HCT116 (cell line): ENCODE measurements at regions not wholly inside any gene's neighbourhood (a gene's known extent, or its start where the extent isn't known, plus 50 kb on each side); places are given as distances from the start of the nearest gene placed in this dataset.

ENCODE experiments used
- ATAC-seq: fragments of 200-7000 bp; cut with Tn5 transposase; 2 replicates; pipeline ENCODE4 v1.9.1; 2020; ENCODE audit warnings: mild to moderate bottlenecking, moderate library complexity
- BruUV-seq: library from RNA; stranded (reverse); fragments of 400-500 nt; replicated peaks from 2 replicates; lab custom pipeline; 2021; lab: Mats Ljungman, UMichigan
- CTCF ChIA-PET: fragments of 300-600 bp; sonication (Branson Sonifier 250); formaldehyde crosslinking; loops from one replicate; lab custom pipeline; 2021; ENCODE audit warnings: antibody characterized with exemption; lab: Charles Lee
- POLR2A ChIA-PET: fragments of 300-600, 350-600 bp; sonication (Branson Sonifier 250); formaldehyde crosslinking; loops from one replicate; lab custom pipeline; 2021; ENCODE audit warnings: antibody characterized with exemption; lab: Charles Lee
- RAD21 ChIA-PET, 2 experiments: fragments of 300-600 bp; sonication (Branson Sonifier 250); formaldehyde crosslinking; loops; one replicate each; lab custom pipeline; 2023; ENCODE audit warnings: low total read pairs in 2 of 2; ENCODE audit not compliant: uncharacterized antibody in 2 of 2, unreplicated experiment in 2 of 2, low non-redundant PET in 1 of 2; lab: Charles Lee
- DNase-seq: peaks from one replicate; pipeline ENCODE4 v3.0.0-alpha.2; 2010; ENCODE audit warnings: low read depth, low spot score
- H2AFZ ChIP-seq: fragments of 200-600 bp; shearing (Covaris generic), sonication (generic); 2 replicates; pipeline ENCODE4 v1.6.1; 2017; ENCODE audit warnings: low read depth, mixed run types, mixed read lengths, antibody characterized with exemption, low read length; ENCODE audit not compliant: poor library complexity, severe bottlenecking
- H3K27ac ChIP-seq: 2 replicates; pipeline ENCODE4 v1.5.1; 2012; ENCODE audit warnings: low read depth, low read length
- H3K27me3 ChIP-seq: fragments of 200-600 bp; sonication (generic); 2 replicates; pipeline ENCODE4 v1.6.1; 2016; ENCODE audit warnings: mixed run types, low read length, mixed read lengths; ENCODE audit not compliant: insufficient read depth
- H3K36me3 ChIP-seq, 2 experiments: fragments of 200-500 bp in 1 of 2; fragments of 200-600 bp in 1 of 2; sonication (Bioruptor generic) in 1 of 2; sonication (generic) in 1 of 2; 2 replicates each; pipeline versions ENCODE4 v1.5.1 to v1.6.1; 2014 to 2016; ENCODE audit warnings: low read length in 2 of 2, inconsistent platforms in 1 of 2, mixed read lengths in 1 of 2, mixed run types in 1 of 2; ENCODE audit not compliant: insufficient read depth in 2 of 2, control insufficient read depth in 1 of 2
- H3K4me1 ChIP-seq, 2 experiments: fragments of 200-600 bp in 1 of 2; sonication (generic) in 1 of 2; 2 replicates each; pipeline versions ENCODE4 v1.5.1 to v1.6.1; 2012 to 2017; ENCODE audit warnings: low read length in 2 of 2, inconsistent platforms in 1 of 2, mild to moderate bottlenecking in 1 of 2, mixed read lengths in 1 of 2, mixed run types in 1 of 2, moderate library complexity in 1 of 2; ENCODE audit not compliant: insufficient read depth in 2 of 2, control insufficient read depth in 1 of 2
- H3K4me2 ChIP-seq: fragments of 200-600 bp; sonication (generic); 2 replicates; pipeline ENCODE4 v1.6.1; 2017; ENCODE audit warnings: mixed run types, low read length, mixed read lengths
- H3K4me3 ChIP-seq, 2 experiments: fragments of 200-600 bp in 1 of 2; sonication (generic) in 1 of 2; replicated peaks in 1 of 2; 2 replicates each; pipeline ENCODE4 v1.5.1; 2011 to 2016; ENCODE audit warnings: low read length in 2 of 2, control low read depth in 1 of 2, low read depth in 1 of 2, mild to moderate bottlenecking in 1 of 2, mixed read lengths in 1 of 2, mixed run types in 1 of 2
- H3K79me2 ChIP-seq: fragments of 200-600 bp; sonication (generic); 2 replicates; pipeline ENCODE4 v1.6.1; 2017; ENCODE audit warnings: mild to moderate bottlenecking, mixed run types, low read length, moderate library complexity, mixed read lengths; ENCODE audit not compliant: insufficient read depth
- H3K9ac ChIP-seq: fragments of 200-600 bp; sonication (generic); 2 replicates; pipeline ENCODE4 v1.6.1; 2016; ENCODE audit warnings: low read length, mixed read lengths
- H3K9me2 ChIP-seq: fragments of 200-600 bp; sonication (generic), shearing (Covaris generic); 2 replicates; pipeline ENCODE4 v1.6.1; 2017; ENCODE audit warnings: mixed run types, mild to moderate bottlenecking, moderate library complexity; ENCODE audit not compliant: insufficient read depth
- H3K9me3 ChIP-seq, 2 experiments: fragments of 200-500 bp in 1 of 2; fragments of 200-600 bp in 1 of 2; sonication (Bioruptor generic) in 1 of 2; sonication (generic) in 1 of 2; 2 replicates each; pipeline ENCODE4 v1.6.1; 2014 to 2017; ENCODE audit warnings: low read length in 2 of 2, mixed read lengths in 2 of 2, inconsistent platforms in 1 of 2, low read depth in 1 of 2, mild to moderate bottlenecking in 1 of 2, mixed run types in 1 of 2, moderate library complexity in 1 of 2; ENCODE audit not compliant: control insufficient read depth in 1 of 2, insufficient read depth in 1 of 2
- H4K20me1 ChIP-seq: fragments of 200-600 bp; sonication (generic), shearing (Covaris generic); 2 replicates; pipeline ENCODE4 v1.6.1; 2017; ENCODE audit warnings: mixed run types, mild to moderate bottlenecking, moderate library complexity; ENCODE audit not compliant: insufficient read depth
- CBX3 ChIP-seq: IDR thresholded peaks from 2 replicates; pipeline ENCODE4 v1.6.1; 2012; ENCODE audit warnings: low read depth
- EGR1 ChIP-seq: IDR thresholded peaks from 2 replicates; pipeline ENCODE4 v1.6.1; 2012; ENCODE audit warnings: low read depth
- EZH2 ChIP-seq: fragments of 200-600 bp; sonication (generic); IDR thresholded peaks from 2 replicates; pipeline ENCODE4 v1.6.1; 2017; ENCODE audit warnings: antibody characterized with exemption, mixed run types
- POLR2A ChIP-seq: IDR thresholded peaks from 2 replicates; pipeline ENCODE4 v1.7.0; 2011; ENCODE audit warnings: borderline replicate concordance; ENCODE audit not compliant: insufficient read depth, insufficient read length; ENCODE audit errors: extremely low read depth
- SIN3A ChIP-seq: IDR thresholded peaks from 2 replicates; pipeline ENCODE4 v1.6.1; 2012; ENCODE audit warnings: low read depth
- SRF ChIP-seq: IDR thresholded peaks from 2 replicates; pipeline ENCODE4 v1.6.1; 2012; ENCODE audit warnings: low read depth
- YY1 ChIP-seq: IDR thresholded peaks from 2 replicates; pipeline ENCODE4 v1.6.1; 2011; ENCODE audit warnings: low read length, low read depth, moderate library complexity, mild to moderate bottlenecking; ENCODE audit not compliant: insufficient replicate concordance; ENCODE audit errors: extremely low read depth
- ZFX ChIP-seq: fragments of 450-650 bp; IDR thresholded peaks from 2 replicates; pipeline ENCODE4 v1.6.1; 2017
- ZNF274 ChIP-seq: fragments of 200-500 bp; sonication (Bioruptor generic); IDR thresholded peaks from 2 replicates; pipeline ENCODE4 v1.6.1; 2014; ENCODE audit warnings: mild to moderate bottlenecking, low read depth, low read length, inconsistent platforms
- intact Hi-C: fragments of 100-400 bp; cut with micrococcal nuclease; formaldehyde crosslinking; loops from 2 replicates; pipeline ENCODE4 v1.10.0; 2022
- TF ChIP-seq, protein P1 (sequence below): IDR thresholded peaks from 2 replicates; pipeline ENCODE4 v1.6.1; 2012
- TF ChIP-seq, protein P2 (sequence below): IDR thresholded peaks from 2 replicates; pipeline ENCODE4 v1.6.1; 2012; ENCODE audit warnings: low read depth
- TF ChIP-seq, protein P3 (sequence below): IDR thresholded peaks from 2 replicates; pipeline ENCODE4 v1.6.1; 2012
- TF ChIP-seq, protein P4 (sequence below): IDR thresholded peaks from 2 replicates; pipeline ENCODE4 v1.6.1; 2011; ENCODE audit warnings: mild to moderate bottlenecking, low read length, moderate library complexity; ENCODE audit not compliant: insufficient replicate concordance; ENCODE audit errors: extremely low read depth

DNA sequence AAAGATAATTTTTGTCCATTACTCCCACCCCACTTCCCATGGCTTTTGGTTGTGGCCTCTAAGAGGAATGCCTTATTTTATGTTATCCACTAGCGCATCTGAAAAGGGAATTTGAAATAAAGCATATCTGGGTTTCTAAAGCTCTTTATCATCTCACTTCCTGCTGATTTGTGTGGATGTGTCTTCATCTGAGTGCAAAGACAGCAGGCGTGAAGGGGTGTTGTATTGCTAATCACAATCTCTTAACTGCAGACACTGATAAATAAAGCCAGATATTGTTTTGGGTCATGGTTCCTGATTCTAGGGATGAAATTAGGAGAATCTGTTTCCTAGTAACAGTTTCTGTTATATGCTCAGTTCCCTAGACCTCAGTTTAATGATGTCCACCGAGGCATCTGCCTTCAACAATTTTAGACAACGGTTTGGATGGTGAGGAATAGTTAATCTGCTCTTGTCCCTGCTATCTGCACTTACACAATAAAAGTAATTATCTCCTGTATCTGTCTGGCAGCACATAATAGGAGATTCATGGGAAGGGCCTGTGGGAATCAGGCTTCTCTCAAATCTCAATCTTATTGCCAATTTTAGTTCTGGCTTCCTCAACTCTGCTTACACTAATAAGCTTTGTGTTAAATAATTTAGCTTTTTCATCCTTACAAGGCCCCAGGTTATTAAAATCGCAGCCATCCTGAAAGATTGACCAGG is 517.9 kb upstream of the ATXN8OS start:
- BruUV-seq = no TSS peak
- Histone ChIP-seq H3K4me1 (no peaks in the 10 kb centered on the region), H3K4me3 (no peak overlapping the region), H3K9me3 (no peaks in the 10 kb centered on the region; a peak in 1 of 4 replicates), H3K27me3 (no peaks in the 10 kb centered on the region), H3K9ac (no peak overlapping the region), H4K20me1 (no peaks in the 10 kb centered on the region), H3K27ac (no peak overlapping the region), H3K79me2 (no peaks in the 10 kb centered on the region), H3K4me2 (no peak overlapping the region), H3K36me3 (no peaks in the 10 kb centered on the region), H3K9me2 (no peaks in the 10 kb centered on the region), H2AFZ (no peak overlapping the region)
- TF ChIP-seq ZNF274 (no peak), ZFX (no peak), SIN3A (no peak), CBX3 (no peak), YY1 (no peak), EZH2 (no peak), EGR1 (no peak), POLR2A (no peak), SRF (no peak)
- TF ChIP-seq, protein P1, sequence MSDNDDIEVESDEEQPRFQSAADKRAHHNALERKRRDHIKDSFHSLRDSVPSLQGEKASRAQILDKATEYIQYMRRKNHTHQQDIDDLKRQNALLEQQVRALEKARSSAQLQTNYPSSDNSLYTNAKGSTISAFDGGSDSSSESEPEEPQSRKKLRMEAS = no peak
- TF ChIP-seq, protein P2, sequence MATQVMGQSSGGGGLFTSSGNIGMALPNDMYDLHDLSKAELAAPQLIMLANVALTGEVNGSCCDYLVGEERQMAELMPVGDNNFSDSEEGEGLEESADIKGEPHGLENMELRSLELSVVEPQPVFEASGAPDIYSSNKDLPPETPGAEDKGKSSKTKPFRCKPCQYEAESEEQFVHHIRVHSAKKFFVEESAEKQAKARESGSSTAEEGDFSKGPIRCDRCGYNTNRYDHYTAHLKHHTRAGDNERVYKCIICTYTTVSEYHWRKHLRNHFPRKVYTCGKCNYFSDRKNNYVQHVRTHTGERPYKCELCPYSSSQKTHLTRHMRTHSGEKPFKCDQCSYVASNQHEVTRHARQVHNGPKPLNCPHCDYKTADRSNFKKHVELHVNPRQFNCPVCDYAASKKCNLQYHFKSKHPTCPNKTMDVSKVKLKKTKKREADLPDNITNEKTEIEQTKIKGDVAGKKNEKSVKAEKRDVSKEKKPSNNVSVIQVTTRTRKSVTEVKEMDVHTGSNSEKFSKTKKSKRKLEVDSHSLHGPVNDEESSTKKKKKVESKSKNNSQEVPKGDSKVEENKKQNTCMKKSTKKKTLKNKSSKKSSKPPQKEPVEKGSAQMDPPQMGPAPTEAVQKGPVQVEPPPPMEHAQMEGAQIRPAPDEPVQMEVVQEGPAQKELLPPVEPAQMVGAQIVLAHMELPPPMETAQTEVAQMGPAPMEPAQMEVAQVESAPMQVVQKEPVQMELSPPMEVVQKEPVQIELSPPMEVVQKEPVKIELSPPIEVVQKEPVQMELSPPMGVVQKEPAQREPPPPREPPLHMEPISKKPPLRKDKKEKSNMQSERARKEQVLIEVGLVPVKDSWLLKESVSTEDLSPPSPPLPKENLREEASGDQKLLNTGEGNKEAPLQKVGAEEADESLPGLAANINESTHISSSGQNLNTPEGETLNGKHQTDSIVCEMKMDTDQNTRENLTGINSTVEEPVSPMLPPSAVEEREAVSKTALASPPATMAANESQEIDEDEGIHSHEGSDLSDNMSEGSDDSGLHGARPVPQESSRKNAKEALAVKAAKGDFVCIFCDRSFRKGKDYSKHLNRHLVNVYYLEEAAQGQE = no peak
- TF ChIP-seq, protein P3, sequence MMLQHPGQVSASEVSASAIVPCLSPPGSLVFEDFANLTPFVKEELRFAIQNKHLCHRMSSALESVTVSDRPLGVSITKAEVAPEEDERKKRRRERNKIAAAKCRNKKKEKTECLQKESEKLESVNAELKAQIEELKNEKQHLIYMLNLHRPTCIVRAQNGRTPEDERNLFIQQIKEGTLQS = no peak
- TF ChIP-seq, protein P4, sequence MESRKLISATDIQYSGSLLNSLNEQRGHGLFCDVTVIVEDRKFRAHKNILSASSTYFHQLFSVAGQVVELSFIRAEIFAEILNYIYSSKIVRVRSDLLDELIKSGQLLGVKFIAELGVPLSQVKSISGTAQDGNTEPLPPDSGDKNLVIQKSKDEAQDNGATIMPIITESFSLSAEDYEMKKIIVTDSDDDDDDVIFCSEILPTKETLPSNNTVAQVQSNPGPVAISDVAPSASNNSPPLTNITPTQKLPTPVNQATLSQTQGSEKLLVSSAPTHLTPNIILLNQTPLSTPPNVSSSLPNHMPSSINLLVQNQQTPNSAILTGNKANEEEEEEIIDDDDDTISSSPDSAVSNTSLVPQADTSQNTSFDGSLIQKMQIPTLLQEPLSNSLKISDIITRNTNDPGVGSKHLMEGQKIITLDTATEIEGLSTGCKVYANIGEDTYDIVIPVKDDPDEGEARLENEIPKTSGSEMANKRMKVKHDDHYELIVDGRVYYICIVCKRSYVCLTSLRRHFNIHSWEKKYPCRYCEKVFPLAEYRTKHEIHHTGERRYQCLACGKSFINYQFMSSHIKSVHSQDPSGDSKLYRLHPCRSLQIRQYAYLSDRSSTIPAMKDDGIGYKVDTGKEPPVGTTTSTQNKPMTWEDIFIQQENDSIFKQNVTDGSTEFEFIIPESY = no peak
- ATAC-seq = no peak
- intact Hi-C loops = no loop called here
- ChIA-PET POLR2A (no interaction called here), RAD21 (no interaction called here), CTCF (no interaction called here)
- no peak for DNase-seq
